ELR (cell line): ENCODE measurements at regions not wholly inside any gene's neighbourhood (a gene's known extent, or its start where the extent isn't known, plus 50 kb on each side); places are given as distances from the start of the nearest gene placed in this dataset.
A peak's percentile ranks its signal among the peaks of the same experiment; 100 is the strongest.

Experiments
- DNase-seq: peaks from one replicate; pipeline ENCODE4 v3.0.0-alpha.2; 2015; ENCODE audit warnings: low read depth

DNA sequence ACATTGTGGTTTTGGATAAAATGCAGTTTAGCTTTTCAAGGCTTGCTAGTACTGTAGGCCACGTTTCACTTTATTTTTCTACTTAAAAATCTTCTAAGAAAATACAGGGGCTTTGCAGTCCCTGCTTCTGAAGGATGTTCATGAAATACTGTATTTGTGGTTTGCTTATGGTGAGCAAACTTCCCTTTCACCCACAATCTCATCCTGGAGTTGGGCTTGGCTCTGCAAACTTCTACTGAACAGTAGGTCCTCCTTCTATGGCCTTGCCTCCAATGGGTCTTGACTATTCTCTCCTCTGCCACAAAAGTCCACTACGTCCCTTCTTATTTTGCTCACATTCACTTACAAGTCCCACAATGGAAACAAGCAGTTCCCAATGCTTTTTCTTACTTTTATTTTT, 502.7 kb upstream of the KLF4 start:
- DNase-seq, result no peak

DNA sequence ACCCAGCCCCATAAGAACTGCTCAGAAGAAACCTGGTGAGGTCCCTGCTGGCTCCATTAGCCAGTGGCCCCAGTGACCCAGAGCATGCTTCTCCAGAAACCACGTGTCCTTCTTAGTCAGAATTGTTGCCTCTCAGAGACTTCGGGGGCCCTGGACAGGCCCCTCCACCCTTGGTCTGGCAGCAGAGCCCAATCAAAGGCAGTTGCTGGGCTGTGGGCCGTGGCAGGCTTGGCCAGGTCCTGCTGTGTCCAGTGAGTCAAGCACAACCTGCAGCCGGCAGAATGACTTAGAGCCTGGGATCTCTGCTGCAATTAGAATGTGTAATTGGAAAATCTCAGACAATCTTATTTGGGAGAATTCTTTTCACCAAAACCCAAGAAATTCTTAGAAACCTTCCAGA, 502.0 kb upstream of the KLF4 start:
- DNase-seq, result no peak

DNA sequence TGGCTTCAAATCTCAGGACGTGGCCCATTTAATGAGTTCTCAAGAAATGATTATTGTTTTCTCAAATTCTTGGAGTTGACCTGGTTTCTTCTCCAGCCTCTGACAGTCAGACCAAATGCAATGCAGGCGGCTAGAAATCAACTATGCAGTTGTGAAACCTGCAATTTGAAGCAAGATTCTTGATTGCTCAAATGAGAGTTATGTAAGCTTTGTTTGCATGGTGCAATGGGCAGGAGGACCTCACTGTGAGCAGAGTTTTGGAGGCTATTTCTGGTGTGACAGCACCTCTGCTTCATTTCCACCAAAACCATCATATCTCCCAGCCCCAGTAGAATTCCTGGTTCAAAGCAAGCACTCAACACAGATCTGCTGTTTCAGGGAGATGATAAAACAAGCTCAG, 500.0 kb upstream of the KLF4 start:
- DNase-seq, result no peak

DNA sequence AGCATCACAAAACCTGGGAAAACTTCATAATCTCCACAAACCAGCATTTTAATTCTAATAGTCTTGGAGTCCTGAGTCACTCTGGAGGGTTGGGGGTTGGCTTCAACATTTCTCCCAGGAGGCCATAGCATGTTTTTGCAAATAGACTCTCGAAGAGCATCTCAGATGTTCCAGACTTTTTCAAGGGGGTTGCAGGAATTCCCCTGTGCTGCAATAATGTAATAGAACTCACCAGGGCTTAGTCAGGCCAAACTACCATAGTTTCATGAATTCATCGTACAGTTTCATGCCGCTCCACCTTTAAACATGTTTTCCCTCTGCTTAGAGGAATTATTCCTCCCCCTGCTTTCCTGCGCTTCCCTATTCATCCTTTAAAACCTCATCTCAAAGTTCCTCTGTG, 499.5 kb upstream of the KLF4 start:
- DNase-seq, result no peak

DNA sequence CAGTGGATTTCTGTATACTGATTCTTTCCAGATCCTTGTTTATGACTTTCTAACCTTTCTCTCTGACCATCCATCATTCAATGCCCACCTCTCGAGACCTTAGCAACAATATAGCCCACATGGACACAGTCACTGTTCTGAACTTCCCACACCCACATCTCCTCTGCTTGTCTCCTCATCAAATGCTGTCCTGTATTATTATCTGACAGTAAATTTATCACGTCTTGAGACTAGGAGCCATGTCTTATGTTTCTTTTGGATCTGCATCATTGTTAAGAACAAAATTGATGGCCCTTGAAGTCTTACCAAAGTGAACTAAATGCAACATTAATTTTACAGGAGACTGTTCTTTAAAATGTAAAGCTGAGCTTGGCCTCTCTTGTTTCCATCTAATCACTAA, 495.4 kb upstream of the KLF4 start:
- DNase-seq, result no peak

DNA sequence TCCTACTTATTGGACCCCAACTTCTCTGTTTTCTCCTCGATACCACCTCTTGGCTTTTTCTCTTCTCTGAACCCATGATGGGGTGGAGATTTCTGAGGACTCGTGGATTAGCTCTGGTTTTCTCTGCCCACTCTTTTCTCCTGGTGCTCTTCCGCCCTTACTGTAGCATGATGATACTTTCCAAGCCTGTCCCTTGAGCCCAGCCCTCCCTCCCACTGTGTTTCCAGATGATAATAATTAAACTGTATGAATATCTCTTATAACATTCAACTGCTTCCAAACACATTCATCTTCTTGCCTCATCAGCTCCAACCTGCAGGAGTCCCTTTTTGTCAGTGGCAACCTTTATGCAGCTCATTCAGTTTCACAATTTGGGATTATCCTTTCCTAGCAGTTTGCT, 494.2 kb upstream of the KLF4 start:
- no peak for DNase-seq

DNA sequence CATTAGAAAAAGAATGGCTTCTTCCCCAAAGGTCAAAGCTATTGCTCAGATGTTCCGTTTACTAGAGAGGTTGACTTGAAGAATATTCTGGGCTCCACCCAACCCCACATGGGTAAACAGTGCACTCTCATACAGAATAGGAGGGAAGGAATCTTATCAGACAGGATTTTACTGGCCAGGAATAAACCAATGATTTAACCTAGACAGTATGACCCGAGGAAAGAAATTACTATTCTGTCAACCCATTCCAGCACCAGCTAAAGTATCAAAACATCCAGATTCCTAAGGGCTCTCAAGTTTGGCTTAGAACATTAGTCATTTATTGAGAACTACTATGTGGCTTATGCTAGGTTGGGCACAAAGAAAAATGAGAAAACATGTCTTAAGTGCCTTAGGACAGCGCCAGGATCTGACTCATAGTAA, 493.6 kb upstream of the KLF4 start:
- peak; percentile 23 for DNase-seq

DNA sequence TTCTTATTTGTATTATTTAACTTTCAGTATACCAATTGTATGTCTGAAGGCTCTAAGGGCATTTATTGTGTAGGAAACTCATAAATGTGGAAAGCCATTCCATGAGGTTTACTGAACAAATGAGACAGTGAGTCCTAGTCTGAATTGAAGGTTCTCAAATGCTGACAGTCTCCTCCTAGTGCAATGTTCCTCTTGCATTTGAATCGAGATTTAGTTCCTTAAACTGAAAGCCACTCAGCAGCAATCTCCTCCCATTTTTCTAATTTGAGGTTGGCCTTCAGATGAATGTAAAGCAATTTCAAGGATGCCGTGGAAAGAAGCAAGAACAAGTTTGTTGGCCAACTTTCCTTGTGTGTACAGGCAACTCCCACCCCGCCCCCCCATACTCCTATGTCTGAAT, 493.2 kb upstream of the KLF4 start:
- no peak for DNase-seq

DNA sequence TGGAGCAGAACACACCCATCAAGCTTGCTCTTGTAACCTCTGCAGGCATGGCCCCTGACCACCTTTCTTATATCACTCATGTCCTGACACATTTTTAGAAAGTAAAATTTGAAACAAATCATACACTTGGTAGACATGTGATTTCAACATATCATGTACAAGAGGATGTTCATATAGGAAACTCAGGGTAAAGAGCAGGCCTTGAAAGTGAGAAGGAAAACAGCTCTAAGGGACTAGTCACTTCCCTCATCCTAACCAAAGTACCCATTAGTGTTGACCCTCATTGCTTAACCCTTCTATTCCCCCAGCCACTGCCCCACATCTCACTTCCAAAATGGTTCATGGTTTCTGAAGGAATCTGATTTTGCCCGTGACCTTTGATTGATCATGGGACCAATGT, 492.4 kb upstream of the KLF4 start:
- no peak for DNase-seq

DNA sequence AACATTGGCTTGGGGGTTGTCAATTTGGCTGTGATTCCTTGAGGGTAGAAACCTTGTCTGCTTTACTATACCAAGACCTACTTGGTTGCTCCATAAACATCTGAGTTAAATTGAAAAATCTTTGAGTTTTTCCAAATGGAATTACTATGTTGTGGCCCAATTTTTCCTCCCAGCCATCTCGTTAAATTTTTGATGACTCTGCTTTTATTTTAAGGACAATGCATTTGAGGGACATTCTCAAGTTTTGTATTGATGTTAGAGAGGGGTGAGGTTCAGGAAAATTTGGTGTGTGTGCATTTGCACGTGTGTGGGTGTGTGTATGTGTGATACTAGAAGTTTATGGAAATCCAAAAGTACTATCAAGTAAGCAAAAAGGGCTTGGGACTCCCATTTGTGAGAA, 491.4 kb upstream of the KLF4 start:
- DNase-seq, result no peak

DNA sequence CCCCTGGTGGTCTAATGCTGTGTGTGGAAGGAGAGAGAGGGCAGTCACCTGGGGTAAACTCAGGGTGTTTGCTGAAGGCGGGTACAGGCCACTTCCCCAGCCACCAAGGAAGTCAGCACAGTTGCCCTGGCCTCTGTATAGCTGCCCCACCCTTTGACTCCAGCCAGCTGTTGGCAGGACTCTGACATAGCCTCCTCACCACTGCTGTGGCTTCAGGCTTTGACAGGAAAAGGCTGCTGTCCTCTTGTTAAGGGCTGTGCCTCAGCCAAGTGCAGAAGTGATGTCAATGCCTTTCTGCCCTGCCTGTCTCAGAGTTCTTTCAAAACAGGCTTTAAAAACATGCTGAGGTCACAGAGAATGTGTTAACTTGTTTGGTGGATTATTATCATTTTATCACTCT, 487.2 kb upstream of the KLF4 start:
- no peak for DNase-seq

DNA sequence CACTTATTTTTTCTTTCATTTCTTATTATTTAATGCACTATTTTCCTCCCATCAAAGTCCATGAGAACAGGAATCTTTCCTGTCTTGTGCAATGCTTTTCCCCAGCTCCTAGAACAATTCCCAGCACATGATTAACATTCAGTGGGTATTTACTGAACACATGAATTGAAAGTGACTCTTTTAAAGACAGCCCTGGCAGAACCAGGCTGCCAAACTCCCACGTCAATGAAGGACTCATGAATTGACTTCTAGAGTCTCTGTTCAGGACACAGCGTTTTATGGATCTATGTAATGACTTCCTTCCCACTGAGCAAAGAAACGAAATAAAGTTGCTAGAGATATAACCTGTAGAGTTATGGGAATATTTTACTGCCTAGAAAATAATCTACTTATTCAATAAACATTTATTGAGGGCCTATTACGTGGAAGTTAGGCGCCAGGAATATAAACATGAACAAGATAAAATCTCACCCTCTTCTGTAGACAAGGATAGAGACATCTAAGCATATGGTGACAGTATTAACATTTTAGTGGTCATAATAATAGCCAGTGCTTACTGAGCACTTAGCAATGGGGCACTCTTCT, 485.9 kb upstream of the KLF4 start:
- no peak for DNase-seq

DNA sequence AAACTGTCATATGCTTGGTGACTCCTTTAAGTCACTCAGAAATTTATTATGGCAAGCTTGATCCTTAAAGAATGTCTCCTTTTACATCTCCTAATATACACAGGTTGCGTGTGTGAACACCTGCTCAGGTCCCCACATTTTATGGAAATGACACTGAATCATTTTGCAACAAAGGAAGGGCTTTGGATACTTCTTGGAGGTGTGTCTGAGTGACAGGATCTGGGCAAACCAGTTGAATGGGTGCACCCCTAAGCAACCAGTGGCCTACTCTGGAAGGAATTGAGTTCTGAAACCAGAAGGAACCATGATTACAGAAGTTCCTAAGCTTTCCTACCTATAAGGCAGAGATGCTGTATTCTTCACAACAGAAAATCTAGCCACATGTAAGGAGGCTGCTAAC, 483.9 kb upstream of the KLF4 start:
- no peak for DNase-seq

DNA sequence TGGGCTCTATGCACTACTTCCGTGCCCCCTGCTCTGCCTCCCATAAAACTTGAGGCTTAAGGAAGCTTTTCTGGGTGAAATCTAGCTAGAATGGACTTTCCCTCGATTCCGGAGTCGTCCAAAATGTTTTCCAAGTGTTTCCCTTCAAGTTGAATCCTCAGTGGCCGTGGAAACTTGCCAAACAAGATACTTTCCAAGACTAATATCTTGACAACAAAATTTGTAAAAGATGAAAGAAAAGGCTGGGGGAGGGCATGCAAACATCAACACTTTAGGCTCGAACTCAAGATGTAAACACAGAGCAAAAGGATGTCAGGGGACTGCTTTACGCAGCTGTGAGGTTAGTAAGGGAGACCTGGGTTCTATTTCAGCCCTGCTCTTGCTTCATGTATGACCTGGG, 482.8 kb upstream of the KLF4 start:
- no peak for DNase-seq

DNA sequence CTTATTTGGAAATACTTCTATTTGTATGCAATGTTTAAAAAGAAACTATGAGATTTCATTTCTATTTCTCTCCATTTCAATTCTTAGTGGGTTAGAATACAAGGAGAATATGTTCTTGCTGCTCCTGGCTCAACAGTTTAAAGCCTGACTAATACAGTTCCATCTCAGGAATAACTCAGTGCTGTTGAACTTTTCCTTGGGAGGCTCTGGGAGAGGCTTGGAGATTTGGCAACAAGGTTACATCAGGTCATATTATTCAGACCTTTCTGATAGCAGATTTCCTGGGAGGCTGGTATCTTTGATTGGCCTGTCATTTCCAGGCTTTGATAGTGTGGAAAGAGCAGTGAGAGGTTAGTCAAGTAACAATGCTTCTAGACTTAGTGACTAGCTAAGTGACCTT, 481.7 kb upstream of the KLF4 start:
- no peak for DNase-seq

DNA sequence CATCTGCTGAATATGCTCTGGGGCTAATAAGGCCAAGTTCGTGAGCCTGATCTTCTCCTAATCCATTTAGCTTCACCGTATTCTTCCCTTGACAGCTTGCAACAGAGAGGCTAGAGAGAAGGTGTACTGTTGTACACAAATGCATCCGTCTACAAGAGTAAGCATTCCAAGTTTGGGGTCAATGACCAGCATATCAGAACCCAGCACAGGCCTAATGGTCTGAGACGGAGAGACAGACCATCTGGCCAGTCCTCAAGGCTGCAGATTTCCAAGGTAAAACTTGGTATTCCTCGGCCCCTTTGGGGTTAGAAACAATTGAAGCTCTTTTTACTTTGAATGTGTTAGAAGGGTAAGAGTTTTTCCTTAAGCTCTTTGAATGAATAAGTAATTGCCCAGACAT, 481.2 kb upstream of the KLF4 start:
- DNase-seq, result no peak

DNA sequence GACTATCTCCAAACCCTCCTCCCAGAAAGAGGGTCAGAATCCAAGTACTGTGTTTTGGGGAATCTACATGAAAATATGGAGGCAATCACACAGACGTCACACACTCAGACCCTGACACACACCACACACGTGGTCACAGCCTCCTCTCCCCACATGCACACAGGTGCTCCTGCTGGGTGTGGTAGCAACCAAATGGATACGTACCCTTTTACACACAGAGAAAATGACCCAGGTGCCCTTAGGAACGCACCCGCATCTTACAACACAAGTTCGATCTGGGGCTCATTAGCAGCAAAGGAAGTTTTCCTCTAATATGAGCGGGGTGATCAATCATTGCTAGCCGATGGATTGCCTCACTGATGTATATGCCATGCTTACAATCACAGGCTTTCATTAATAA, 480.2 kb upstream of the KLF4 start:
- no peak for DNase-seq

DNA sequence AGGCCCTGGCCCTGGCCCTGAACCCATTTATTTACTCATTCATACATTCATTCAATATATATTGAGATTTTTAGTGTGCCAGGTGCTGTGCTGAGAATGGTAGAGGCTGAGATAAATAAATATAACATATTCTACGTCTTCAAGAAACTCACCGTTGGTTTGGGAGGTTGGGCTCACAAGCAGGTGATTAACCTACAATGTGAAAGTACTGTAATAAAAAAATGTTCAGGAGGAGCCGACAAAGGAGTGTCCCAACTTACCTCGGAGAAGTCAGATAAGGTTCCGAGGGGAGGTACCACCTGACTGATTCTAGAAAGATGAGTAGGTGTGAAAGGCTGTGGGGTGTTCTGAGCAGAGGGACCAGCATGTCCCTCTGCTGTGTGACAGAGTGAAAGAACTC, 479.6 kb upstream of the KLF4 start:
- DNase-seq, result no peak

DNA sequence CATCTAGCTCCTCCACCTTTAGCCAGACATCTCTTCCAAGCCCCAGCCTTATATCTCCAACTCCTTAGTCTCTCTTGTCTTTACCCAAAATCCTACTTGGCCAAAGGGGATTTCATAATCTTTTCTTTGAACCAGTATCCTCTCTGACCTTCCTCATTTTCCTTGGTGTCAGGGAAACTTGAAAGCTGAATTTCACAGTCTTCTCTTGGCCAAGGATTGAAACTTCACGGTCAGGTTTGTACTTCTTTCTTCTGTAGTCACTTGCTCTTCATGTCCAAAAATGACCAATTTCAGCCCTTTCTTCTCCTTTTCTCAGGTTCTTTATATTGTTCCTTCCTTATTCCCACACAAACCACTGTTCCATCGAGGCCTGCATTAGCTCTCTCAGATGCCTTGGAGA, 473.7 kb upstream of the KLF4 start:
- DNase-seq, result no peak

DNA sequence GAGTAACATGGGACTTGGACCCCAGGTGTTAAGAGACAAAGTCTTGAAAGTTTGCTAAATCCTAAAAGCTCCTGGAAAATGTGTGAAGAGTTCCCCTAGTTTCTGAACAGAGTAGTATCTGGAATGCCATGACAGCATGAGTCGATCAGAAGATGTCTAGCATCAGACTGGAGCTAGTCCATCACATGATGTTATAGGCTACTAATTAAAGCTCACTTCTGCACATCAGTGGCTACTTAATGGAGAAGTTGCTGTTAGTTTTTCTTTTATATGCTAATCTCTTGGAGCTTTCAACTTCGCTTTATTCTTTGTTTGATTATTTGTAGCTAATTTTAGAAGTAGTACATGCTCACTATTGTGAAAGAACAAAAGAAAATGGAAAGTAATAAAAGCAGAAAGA, 471.3 kb upstream of the KLF4 start:
- DNase-seq, result no peak

DNA sequence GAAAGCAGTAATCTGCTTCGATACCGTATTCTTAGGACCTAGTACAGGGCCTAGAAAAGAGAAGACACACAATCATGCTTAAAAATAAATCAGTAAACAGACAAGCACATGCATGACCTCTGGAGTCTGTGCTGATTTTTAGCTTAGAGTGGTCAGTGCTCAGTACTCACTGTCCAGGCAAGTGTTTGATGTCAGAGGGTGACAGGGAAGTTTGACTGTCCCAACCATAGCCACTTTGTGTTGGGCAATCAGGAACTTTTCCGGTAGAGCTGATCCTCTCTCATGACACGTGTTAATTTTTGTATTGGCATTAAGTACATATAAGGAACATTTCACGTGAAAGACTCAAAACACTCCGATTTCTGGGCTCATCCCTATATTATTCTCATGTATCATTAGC, 464.7 kb upstream of the KLF4 start:
- DNase-seq, result no peak

DNA sequence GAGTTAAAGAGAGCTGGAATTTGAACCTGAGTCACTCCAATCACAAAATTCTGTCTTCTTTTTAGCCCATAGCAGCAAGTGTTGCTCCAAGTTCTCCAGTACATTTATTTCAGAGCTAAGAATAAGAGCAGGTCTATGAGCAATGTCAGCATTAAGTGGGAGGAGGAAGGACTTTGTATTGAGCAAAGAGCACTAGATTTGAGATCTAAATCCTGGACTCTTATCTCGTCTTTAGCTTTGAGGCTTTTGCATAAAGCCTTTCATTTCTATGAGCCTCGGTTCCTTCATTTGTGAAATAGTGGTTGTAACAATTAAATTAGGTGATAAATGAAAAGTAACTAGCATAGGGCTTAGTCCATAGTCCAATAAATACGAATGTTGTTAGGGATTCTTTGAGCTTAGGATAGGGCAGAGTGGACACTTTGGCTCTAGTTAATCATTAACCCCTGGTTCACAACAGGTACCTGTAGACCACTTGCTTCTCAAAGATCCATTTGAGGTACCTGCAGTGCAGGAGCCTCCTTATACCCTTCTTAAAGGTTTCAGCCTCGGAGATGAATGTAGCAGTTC, 464.1 kb upstream of the KLF4 start:
- no peak for DNase-seq

DNA sequence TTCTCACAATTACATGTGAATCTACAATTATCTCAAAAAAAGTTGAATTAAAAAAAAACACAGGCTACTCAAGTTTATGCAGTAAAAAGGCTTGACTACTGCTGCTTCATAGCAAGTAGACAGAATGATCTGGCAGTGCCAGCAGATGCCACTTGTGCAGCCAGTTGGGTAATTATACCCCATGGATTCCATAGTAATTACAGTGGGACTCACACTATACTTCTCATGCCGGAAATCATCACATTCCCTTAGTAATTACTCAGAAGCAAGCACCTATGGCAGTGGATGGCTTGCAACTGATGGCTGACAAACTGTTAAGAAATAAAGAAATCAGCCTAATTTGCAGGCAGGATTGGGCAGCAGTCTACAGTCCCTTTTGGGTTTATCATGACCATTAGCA, 463.2 kb upstream of the KLF4 start:
- DNase-seq, result no peak

DNA sequence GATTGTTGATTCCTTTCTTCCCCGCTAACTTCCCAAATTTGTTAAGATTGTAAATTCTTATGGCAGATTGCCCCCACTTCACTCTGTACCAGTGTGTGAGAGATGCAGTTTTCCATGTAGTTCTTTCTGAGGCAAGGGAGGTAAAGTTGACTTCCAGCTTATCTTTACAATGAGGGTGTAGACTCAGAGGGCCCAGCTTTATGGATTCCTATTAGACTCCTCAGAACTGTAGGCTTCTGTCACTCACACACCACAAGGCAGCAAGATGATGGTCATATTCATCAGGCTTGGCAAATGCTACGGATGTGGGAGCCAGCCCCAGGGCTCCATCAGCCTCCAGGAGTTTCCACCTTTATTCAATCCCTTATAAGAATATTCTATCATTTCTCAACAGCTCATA, 461.9 kb upstream of the KLF4 start:
- no peak for DNase-seq

DNA sequence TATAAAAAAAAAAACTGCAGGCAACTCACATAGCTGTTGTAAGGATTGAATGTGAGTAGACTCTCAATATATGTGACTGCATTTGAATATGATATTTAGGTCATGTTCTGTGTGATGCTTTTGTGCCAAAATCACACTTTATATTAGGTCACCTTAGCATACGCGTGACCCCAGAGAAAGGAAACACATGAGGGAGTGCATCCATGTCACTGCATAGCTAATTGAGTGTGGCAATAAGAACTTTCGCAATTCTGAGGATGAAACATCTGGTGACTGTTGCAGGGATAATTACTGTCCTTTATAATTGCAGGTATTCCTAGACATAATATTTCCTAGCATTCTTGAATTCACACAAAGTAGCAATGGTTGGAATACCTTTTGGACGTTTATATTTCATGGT, 459.5 kb upstream of the KLF4 start:
- no peak for DNase-seq
